Naive thymus-derived CD4-positive, alpha-beta T cell (primary cell): ENCODE measurements at regions not wholly inside any gene's neighbourhood (a gene's known extent, or its start where the extent isn't known, plus 50 kb on each side); places are given as distances from the start of the nearest gene placed in this dataset.

Experiments used
- ATAC-seq: fragments of 150-1000 bp; cut with Tn5 transposase; 2 replicates; pipeline ENCODE4 v1.10.0; 2021; ENCODE audit warnings: mild to moderate bottlenecking, moderate library complexity
- CTCF ChIA-PET: fragments of 350-600 bp; sonication (Branson Sonifier 250); formaldehyde crosslinking; loops from one replicate; lab custom pipeline; 2021; ENCODE audit warnings: antibody characterized with exemption; lab: Charles Lee
- POLR2A ChIA-PET: fragments of 350-600 bp; sonication (Branson Sonifier 250); formaldehyde crosslinking; loops from one replicate; lab custom pipeline; 2021; ENCODE audit warnings: antibody characterized with exemption, inconsistent platforms; lab: Charles Lee
- DNase-seq, 9 donors: peaks; one replicate each; pipeline versions ENCODE4 v3.0.0 to v3.0.0-alpha.2; 2020 to 2022; ENCODE audit warnings: mixed read lengths in 1 of 9
- H3K27ac ChIP-seq: one replicate; pipeline ENCODE4 v1.7.0; 2013; ENCODE audit warnings: mild to moderate bottlenecking, low read depth, low read length, moderate library complexity
- H3K27me3 ChIP-seq, 2 donors: one replicate each; pipeline ENCODE4 v1.7.0; 2013; ENCODE audit warnings: low read length in 2 of 2, mild to moderate bottlenecking in 2 of 2, moderate library complexity in 2 of 2; ENCODE audit not compliant: control insufficient read depth in 2 of 2, insufficient read depth in 2 of 2
- H3K36me3 ChIP-seq, 3 experiments: 1 replicate in 2 of 3; 2 replicates in 1 of 3; pipeline ENCODE4 v1.7.0; 2013; ENCODE audit warnings: low read length in 3 of 3, mild to moderate bottlenecking in 3 of 3, moderate library complexity in 1 of 3; ENCODE audit not compliant: insufficient read depth in 3 of 3, control insufficient read depth in 2 of 3
- H3K4me1 ChIP-seq, 2 donors: one replicate each; pipeline ENCODE4 v1.7.0; 2013; ENCODE audit warnings: low read length in 2 of 2, mild to moderate bottlenecking in 2 of 2, moderate library complexity in 1 of 2; ENCODE audit not compliant: control insufficient read depth in 2 of 2, insufficient read depth in 2 of 2
- H3K4me3 ChIP-seq: 2 replicates; pipeline ENCODE4 v1.7.0; 2013; ENCODE audit warnings: mild to moderate bottlenecking, low read length
- H3K9me3 ChIP-seq, 3 experiments: 1 replicate in 2 of 3; 2 replicates in 1 of 3; pipeline ENCODE4 v1.7.0; 2013; ENCODE audit warnings: low read length in 3 of 3; ENCODE audit not compliant: control insufficient read depth in 2 of 3
- H3K27ac Mint-ChIP-seq, 9 donors: one replicate each; pipeline ENCODE4 v1.8.0; 2020 to 2022; ENCODE audit warnings: mixed read lengths in 9 of 9, mild to moderate bottlenecking in 8 of 9, moderate library complexity in 5 of 9, inconsistent platforms in 2 of 9
- H3K27me3 Mint-ChIP-seq, 5 donors: one replicate each; pipeline ENCODE4 v1.8.0; 2021 to 2022; ENCODE audit warnings: mixed read lengths in 5 of 5, mild to moderate bottlenecking in 1 of 5
- H3K36me3 Mint-ChIP-seq, 5 donors: one replicate each; pipeline ENCODE4 v1.8.0; 2020 to 2022; ENCODE audit warnings: mixed read lengths in 5 of 5, mild to moderate bottlenecking in 3 of 5, inconsistent platforms in 1 of 5
- H3K4me1 Mint-ChIP-seq, 7 donors: one replicate each; pipeline ENCODE4 v1.8.0; 2020 to 2022; ENCODE audit warnings: mixed read lengths in 7 of 7, mild to moderate bottlenecking in 3 of 7, inconsistent platforms in 1 of 7
- H3K4me3 Mint-ChIP-seq, 10 donors: one replicate each; pipeline ENCODE4 v1.8.0; 2020 to 2022; ENCODE audit warnings: mild to moderate bottlenecking in 10 of 10, mixed read lengths in 10 of 10, moderate library complexity in 6 of 10, inconsistent platforms in 2 of 10
- H3K9me3 Mint-ChIP-seq, 11 donors: one replicate each; pipeline ENCODE4 v1.8.0; 2020 to 2022; ENCODE audit warnings: mixed read lengths in 11 of 11, mild to moderate bottlenecking in 4 of 11, inconsistent platforms in 1 of 11, moderate library complexity in 1 of 11
- intact Hi-C, 2 donors: fragments of 100-400 bp; cut with micrococcal nuclease; formaldehyde crosslinking; loops; one replicate each; pipeline ENCODE4 v1.15.1; 2023

DNA sequence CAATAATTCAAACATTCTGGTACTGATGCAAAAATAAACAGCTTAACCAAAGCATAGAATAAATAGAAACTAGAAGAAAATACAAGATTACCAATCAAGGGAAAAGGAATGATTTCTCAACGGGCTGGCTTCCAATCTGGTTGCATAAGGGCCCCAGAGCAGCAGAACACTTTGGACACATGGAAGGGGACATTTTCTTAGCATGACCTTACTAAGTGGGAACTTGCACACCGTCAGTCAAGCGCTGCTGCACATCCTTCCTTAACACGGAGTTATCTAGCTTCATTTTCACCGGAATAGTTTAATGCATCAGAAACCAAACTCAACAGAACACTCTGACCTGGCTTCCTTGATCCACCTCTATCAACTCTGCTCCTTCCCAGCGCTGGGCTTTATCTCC lies 388.5 kb downstream of the VPS13C start:
- no peaks in the 10 kb centered on the region for H3K36me3 ChIP-seq
- DNase-seq: no peak
- Mint-ChIP-seq H3K4me1 (no peaks in the 10 kb centered on the region), H3K27ac (no peak overlapping the region), H3K4me3 (no peak overlapping the region), H3K9me3 (peaks cover 0 to 2% (median under 1%) of the 10 kb centered on the region in 11 donors), H3K36me3 (peaks cover 0 to 1% (median 0%) of the 10 kb centered on the region in 5 donors), H3K27me3 (peaks cover 15 to 37% (median 25%) of the 10 kb centered on the region in 5 donors)
- H3K4me3 ChIP-seq: no peak overlapping the region
- intact Hi-C loops: no loop called here
- ChIA-PET CTCF (no interaction called here), POLR2A (no interaction called here)
- H3K27me3 ChIP-seq: no peaks in the 10 kb centered on the region
- no peak overlapping the region for H3K27ac ChIP-seq
- H3K4me1 ChIP-seq: no peaks in the 10 kb centered on the region
- H3K9me3 ChIP-seq: no peaks in the 10 kb centered on the region
- no peak for ATAC-seq

DNA sequence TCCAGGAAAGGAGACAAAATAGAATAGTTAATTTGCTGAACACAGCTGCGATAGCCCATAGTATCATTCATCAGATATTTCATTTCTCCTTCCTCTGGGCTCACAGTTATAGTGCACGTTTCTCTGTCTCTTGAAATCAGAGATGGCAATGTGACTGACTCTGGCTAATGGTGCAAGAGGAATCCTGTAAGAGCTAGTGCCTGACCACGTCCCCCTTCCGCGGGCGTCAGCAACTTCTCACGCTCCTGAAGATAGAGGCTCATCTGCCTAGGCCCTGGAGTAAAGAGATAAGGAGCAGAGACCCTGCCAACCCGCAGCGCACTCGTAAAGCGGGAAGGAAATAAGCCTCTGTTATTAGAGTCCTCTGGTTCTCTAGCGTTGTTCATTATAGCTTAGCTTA lies 391.8 kb downstream of the VPS13C start:
- H3K36me3 Mint-ChIP-seq: no peaks in the 10 kb centered on the region
- Histone ChIP-seq H3K9me3 (no peaks in the 10 kb centered on the region), H3K36me3 (no peaks in the 10 kb centered on the region), H3K4me3 (no peak overlapping the region), H3K27me3 (no peaks in the 10 kb centered on the region), H3K27ac (no peak overlapping the region), H3K4me1 (no peaks in the 10 kb centered on the region)
- ChIA-PET CTCF (no interaction called here), POLR2A (no interaction called here)
- DNase-seq (no peak), ATAC-seq (no peak)
- H3K9me3 Mint-ChIP-seq: no peaks in the 10 kb centered on the region
- no peak overlapping the region for H3K27ac Mint-ChIP-seq
- intact Hi-C loops: no loop called here
- no peak overlapping the region for H3K4me3 Mint-ChIP-seq
- peaks cover 16 to 47% (median 36%) of the 10 kb centered on the region in 5 donors for H3K27me3 Mint-ChIP-seq
- no peaks in the 10 kb centered on the region for H3K4me1 Mint-ChIP-seq

DNA sequence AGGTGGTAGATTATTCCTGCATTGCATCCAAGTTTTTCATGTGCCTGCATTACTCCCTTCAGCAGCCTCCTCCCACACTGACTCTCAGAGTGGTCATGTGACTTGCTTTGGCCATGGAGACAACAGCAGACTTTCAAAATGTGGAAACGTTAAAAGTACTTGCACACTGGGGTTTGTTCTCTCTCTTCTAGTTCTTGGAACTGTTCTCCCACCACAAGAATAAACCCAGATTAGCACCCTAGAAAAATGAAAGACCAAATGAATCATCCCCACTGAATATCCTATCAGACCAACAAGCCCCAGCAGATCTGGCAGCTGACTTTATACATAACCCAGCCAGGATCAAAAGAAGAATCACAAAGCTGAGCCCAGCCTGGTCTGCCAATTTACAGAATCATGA lies 398.5 kb downstream of the VPS13C start:
- H3K27ac Mint-ChIP-seq: no peak overlapping the region
- Histone ChIP-seq H3K36me3 (no peaks in the 10 kb centered on the region), H3K27ac (no peak overlapping the region), H3K9me3 (no peaks in the 10 kb centered on the region), H3K4me3 (no peak overlapping the region), H3K27me3 (no peaks in the 10 kb centered on the region), H3K4me1 (no peaks in the 10 kb centered on the region)
- no peaks in the 10 kb centered on the region for H3K36me3 Mint-ChIP-seq
- H3K9me3 Mint-ChIP-seq: peaks cover 0 to 4% (median 0%) of the 10 kb centered on the region in 11 donors
- no peaks in the 10 kb centered on the region for H3K4me1 Mint-ChIP-seq
- ChIA-PET CTCF (no interaction called here), POLR2A (no interaction called here)
- no peak overlapping the region for H3K4me3 Mint-ChIP-seq
- intact Hi-C loops: no loop called here
- peaks cover 12 to 59% (median 30%) of the 10 kb centered on the region in 5 donors for H3K27me3 Mint-ChIP-seq
- ATAC-seq: no peak
- DNase-seq: no peak

DNA sequence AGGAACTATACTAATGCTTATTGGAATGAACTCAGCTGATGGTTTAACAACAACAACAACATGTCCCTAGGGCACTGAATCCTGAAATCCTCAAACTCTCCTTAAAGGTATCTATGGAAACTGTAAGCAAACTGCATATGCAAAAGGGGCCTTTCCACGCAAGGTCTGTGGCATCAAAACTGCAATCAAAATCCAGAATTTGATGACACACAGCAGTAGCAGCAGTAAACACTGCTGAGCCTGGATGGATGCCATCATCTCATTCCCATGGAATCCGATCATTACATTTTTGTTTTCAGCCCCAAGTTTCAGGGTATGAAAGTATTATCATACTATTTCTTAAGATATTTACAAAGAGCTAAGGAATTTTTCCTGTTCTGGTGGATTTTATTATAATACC lies 399.7 kb downstream of the VPS13C start:
- H3K27me3 ChIP-seq: no peaks in the 10 kb centered on the region
- DNase-seq (no peak), ATAC-seq (no peak)
- no peaks in the 10 kb centered on the region for H3K4me1 ChIP-seq
- no peaks in the 10 kb centered on the region for H3K9me3 ChIP-seq
- H3K36me3 ChIP-seq: no peaks in the 10 kb centered on the region
- intact Hi-C loops: no loop called here
- no peak overlapping the region for H3K4me3 Mint-ChIP-seq
- peaks cover 7 to 49% (median 23%) of the 10 kb centered on the region in 5 donors for H3K27me3 Mint-ChIP-seq
- CTCF ChIA-PET: no interaction called here
- POLR2A ChIA-PET: no interaction called here
- H3K9me3 Mint-ChIP-seq: peaks cover 0 to 4% (median 0%) of the 10 kb centered on the region in 11 donors
- no peaks in the 10 kb centered on the region for H3K36me3 Mint-ChIP-seq
- H3K4me3 ChIP-seq: no peak overlapping the region
- no peaks in the 10 kb centered on the region for H3K4me1 Mint-ChIP-seq
- no peak overlapping the region for H3K27ac Mint-ChIP-seq
- H3K27ac ChIP-seq: no peak overlapping the region

DNA sequence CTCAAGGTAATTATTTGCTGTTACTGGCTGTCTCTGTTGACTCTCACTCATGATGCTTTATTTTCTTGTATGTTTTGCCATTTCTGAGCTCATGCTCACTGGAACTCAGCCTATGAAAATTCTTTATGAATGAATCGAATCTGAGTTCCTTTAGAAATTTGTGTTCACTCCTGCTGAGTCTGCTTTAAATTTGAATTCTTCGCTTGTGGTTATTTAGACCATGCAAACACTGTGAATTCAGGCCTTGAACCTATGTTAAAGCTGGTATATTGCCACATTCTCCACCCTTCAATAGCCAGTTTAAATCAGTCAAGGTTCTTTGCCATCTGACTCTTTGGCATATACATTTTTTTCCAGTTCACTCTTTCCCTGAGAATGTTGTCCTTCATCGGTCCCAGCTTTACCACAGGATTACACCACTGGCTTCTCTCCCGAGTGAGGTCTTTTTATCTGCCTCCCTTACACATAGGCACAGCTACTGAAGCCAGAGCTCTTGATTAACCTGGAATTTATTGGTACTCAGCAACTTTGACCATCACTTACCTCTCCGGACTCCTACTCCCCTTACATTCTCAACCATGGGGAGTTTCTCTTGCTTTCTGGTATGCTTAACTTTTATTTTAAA lies 400.6 kb downstream of the VPS13C start:
- CTCF ChIA-PET: no interaction called here
- Histone ChIP-seq H3K9me3 (no peaks in the 10 kb centered on the region), H3K4me3 (no peak overlapping the region), H3K4me1 (no peaks in the 10 kb centered on the region), H3K27ac (no peak overlapping the region), H3K27me3 (no peaks in the 10 kb centered on the region), H3K36me3 (no peaks in the 10 kb centered on the region)
- H3K4me3 Mint-ChIP-seq: no peak overlapping the region
- H3K36me3 Mint-ChIP-seq: no peaks in the 10 kb centered on the region
- DNase-seq (no peak), ATAC-seq (no peak)
- peaks cover 5 to 40% (median 14%) of the 10 kb centered on the region in 5 donors for H3K27me3 Mint-ChIP-seq
- peaks cover 0 to 4% (median 0%) of the 10 kb centered on the region in 11 donors for H3K9me3 Mint-ChIP-seq
- intact Hi-C loops: no loop called here
- no peaks in the 10 kb centered on the region for H3K4me1 Mint-ChIP-seq
- no peak overlapping the region for H3K27ac Mint-ChIP-seq
- POLR2A ChIA-PET: no interaction called here

DNA sequence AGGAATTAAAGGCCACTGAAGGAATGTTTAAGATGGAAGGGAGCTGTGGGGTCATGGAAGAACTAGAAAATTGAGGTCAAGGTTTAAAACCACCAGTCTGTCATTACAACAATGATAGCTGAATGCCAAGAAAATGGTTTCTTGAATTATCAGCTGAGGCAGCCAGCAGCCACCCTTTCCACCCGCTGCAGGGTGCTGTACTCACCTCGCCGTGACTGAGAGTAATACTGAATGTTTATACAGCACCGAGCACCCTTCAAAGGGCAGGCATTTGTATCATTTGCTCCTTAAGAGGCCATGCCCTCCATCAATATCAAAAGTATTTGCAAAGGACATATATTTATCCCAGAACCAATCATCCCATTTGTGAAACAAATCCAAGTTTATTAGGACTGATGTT lies 402.8 kb downstream of the VPS13C start:
- no peak overlapping the region for H3K27ac ChIP-seq
- intact Hi-C loops: no loop called here
- H3K4me3 ChIP-seq: no peak overlapping the region
- H3K4me3 Mint-ChIP-seq: no peak overlapping the region
- CTCF ChIA-PET: no interaction called here
- no peaks in the 10 kb centered on the region for H3K27me3 ChIP-seq
- H3K27ac Mint-ChIP-seq: no peak overlapping the region
- H3K36me3 Mint-ChIP-seq: no peaks in the 10 kb centered on the region
- no peaks in the 10 kb centered on the region for H3K4me1 ChIP-seq
- POLR2A ChIA-PET: no interaction called here
- H3K4me1 Mint-ChIP-seq: no peaks in the 10 kb centered on the region
- no peaks in the 10 kb centered on the region for H3K9me3 ChIP-seq
- peaks cover 5 to 27% (median 13%) of the 10 kb centered on the region in 5 donors for H3K27me3 Mint-ChIP-seq
- peaks cover 0 to 4% (median 0%) of the 10 kb centered on the region in 11 donors for H3K9me3 Mint-ChIP-seq
- H3K36me3 ChIP-seq: no peaks in the 10 kb centered on the region
- DNase-seq (no peak), ATAC-seq (no peak)

DNA sequence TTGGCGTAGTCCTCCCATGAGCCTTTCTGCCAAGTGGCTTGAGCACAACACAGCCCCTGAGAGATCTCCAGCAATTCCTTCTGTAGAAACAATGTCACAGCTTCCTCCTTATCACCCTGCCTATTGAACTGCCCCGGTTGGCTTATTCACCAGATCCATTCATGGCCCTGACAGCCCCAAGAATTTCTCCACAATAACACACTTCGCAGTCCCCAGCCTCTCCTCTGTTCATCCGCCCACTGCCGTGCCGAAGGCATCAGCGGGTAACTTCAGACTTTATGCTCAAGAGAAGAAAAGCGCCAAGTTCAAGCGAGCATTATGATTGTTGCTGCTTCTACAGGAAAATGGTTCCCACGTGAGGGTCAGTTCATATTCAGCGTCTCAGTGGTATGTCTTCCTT lies 403.9 kb downstream of the VPS13C start:
- Mint-ChIP-seq H3K4me1 (no peaks in the 10 kb centered on the region), H3K27me3 (peaks cover 1 to 19% (median 9%) of the 10 kb centered on the region in 5 donors), H3K4me3 (no peak overlapping the region), H3K9me3 (peaks cover 0 to 4% (median 0%) of the 10 kb centered on the region in 11 donors), H3K36me3 (no peaks in the 10 kb centered on the region), H3K27ac (no peak overlapping the region)
- H3K4me1 ChIP-seq: no peaks in the 10 kb centered on the region
- no peaks in the 10 kb centered on the region for H3K36me3 ChIP-seq
- no peaks in the 10 kb centered on the region for H3K27me3 ChIP-seq
- ChIA-PET POLR2A (no interaction called here), CTCF (no interaction called here)
- intact Hi-C loops: no loop called here
- no peak for DNase-seq
- H3K9me3 ChIP-seq: no peaks in the 10 kb centered on the region
- H3K4me3 ChIP-seq: no peak overlapping the region
- ATAC-seq: no peak
- H3K27ac ChIP-seq: no peak overlapping the region
